Subcutaneous abdominal adipose tissue (tissue), 5 donors: ENCODE measurements at regions not wholly inside any gene's neighbourhood (a gene's known extent, or its start where the extent isn't known, plus 50 kb on each side); places are given as distances from the start of the nearest gene placed in this dataset.

ENCODE experiments used
- H3K27ac ChIP-seq: one replicate; pipeline ENCODE4 v1.7.0; 2013; ENCODE audit warnings: low read depth, mild to moderate bottlenecking, inconsistent platforms, low read length, moderate library complexity
- H3K27me3 ChIP-seq, 5 donors: one replicate each; pipeline ENCODE4 v1.7.0; 2013; ENCODE audit warnings: low read length in 5 of 5, inconsistent platforms in 1 of 5; ENCODE audit not compliant: control insufficient read depth in 5 of 5, insufficient read depth in 4 of 5
- H3K36me3 ChIP-seq, 5 donors: one replicate each; pipeline ENCODE4 v1.7.0; 2013; ENCODE audit warnings: low read length in 5 of 5; ENCODE audit not compliant: control insufficient read depth in 5 of 5, insufficient read depth in 5 of 5
- H3K4me1 ChIP-seq, 5 donors: one replicate each; pipeline ENCODE4 v1.7.0; 2013; ENCODE audit warnings: low read length in 5 of 5, mild to moderate bottlenecking in 3 of 5, moderate library complexity in 1 of 5; ENCODE audit not compliant: control insufficient read depth in 5 of 5, insufficient read depth in 5 of 5
- H3K4me3 ChIP-seq, 5 donors: one replicate each; pipeline ENCODE4 v1.7.0; 2013; ENCODE audit warnings: low read length in 5 of 5, low read depth in 1 of 5
- H3K9ac ChIP-seq, 5 donors: one replicate each; pipeline ENCODE4 v1.7.0; 2013; ENCODE audit warnings: low read length in 5 of 5, mild to moderate bottlenecking in 4 of 5, moderate library complexity in 3 of 5
- H3K9me3 ChIP-seq, 5 donors: one replicate each; pipeline ENCODE4 v1.7.0; 2013; ENCODE audit warnings: low read length in 5 of 5; ENCODE audit not compliant: control insufficient read depth in 5 of 5
- donor health status: healthy.
- donor health status: healthy.
- donor health status: healthy.
- donor health status: healthy.
- donor health status: healthy.

GRCh38 chr18:73987247-73987980 lies 160.2 kb downstream of the FBXO15 start:
- Histone ChIP-seq H3K27ac (no peak overlapping the region), H3K9me3 (peaks cover 0 to 2% (median 0%) of the 10 kb centered on the region in 5 donors), H3K27me3 (no peaks in the 10 kb centered on the region), H3K4me3 (no peak overlapping the region), H3K36me3 (no peaks in the 10 kb centered on the region), H3K4me1 (no peaks in the 10 kb centered on the region), H3K9ac (no peak overlapping the region)

GRCh38 chr18:73986711-73987110 lies 160.9 kb downstream of the FBXO15 start:
- Histone ChIP-seq H3K36me3 (no peaks in the 10 kb centered on the region), H3K27me3 (no peaks in the 10 kb centered on the region), H3K9me3 (peaks cover 0 to 2% (median 0%) of the 10 kb centered on the region in 5 donors), H3K9ac (no peak overlapping the region), H3K4me3 (no peak overlapping the region), H3K4me1 (no peaks in the 10 kb centered on the region), H3K27ac (no peak overlapping the region)

- Histone ChIP-seq H3K9ac (no peak overlapping the region), H3K36me3 (no peaks in the 10 kb centered on the region), H3K4me1 (no peaks in the 10 kb centered on the region), H3K4me3 (no peak overlapping the region), H3K27ac (no peak overlapping the region), H3K9me3 (peaks cover 0 to 2% (median 0%) of the 10 kb centered on the region in 5 donors), H3K27me3 (no peaks in the 10 kb centered on the region)
Measured at GRCh38 chr18:73985855-73986625, 161.6 kb downstream of the FBXO15 start.

- no peak overlapping the region for H3K9ac ChIP-seq
Measured at GRCh38 chr18:73983970-73984369, 163.7 kb downstream of the FBXO15 start.

GRCh38 chr18:73983496-73983895 lies 164.1 kb downstream of the FBXO15 start:
- H3K27ac ChIP-seq, result no peak overlapping the region
- no peaks in the 10 kb centered on the region for H3K36me3 ChIP-seq
- H3K9me3 ChIP-seq, result no peaks in the 10 kb centered on the region

More at GRCh38 chr18:73983970-73984369, 163.7 kb downstream of the FBXO15 start:
- no peaks in the 10 kb centered on the region for H3K36me3 ChIP-seq
- H3K27ac ChIP-seq, result no peak overlapping the region
- peaks cover 0 to under 1% (median 0%) of the 10 kb centered on the region in 5 donors for H3K9me3 ChIP-seq
- no peak overlapping the region for H3K4me3 ChIP-seq
- H3K4me1 ChIP-seq, result no peaks in the 10 kb centered on the region
- no peaks in the 10 kb centered on the region for H3K27me3 ChIP-seq

GRCh38 chr18:73981796-73982195 lies 165.8 kb downstream of the FBXO15 start:
- no peak overlapping the region for H3K4me3 ChIP-seq
- no peaks in the 10 kb centered on the region for H3K27me3 ChIP-seq
- H3K4me1 ChIP-seq, result no peaks in the 10 kb centered on the region
- no peak overlapping the region for H3K9ac ChIP-seq
- H3K36me3 ChIP-seq, result no peaks in the 10 kb centered on the region
- H3K27ac ChIP-seq, result no peak overlapping the region
- H3K9me3 ChIP-seq, result no peaks in the 10 kb centered on the region

More at GRCh38 chr18:73983496-73983895, 164.1 kb downstream of the FBXO15 start:
- H3K4me3 ChIP-seq, result no peak overlapping the region
- no peaks in the 10 kb centered on the region for H3K27me3 ChIP-seq
- H3K9ac ChIP-seq, result no peak overlapping the region
- no peaks in the 10 kb centered on the region for H3K4me1 ChIP-seq

- Histone ChIP-seq H3K9ac (no peak overlapping the region), H3K4me3 (no peak overlapping the region), H3K4me1 (no peaks in the 10 kb centered on the region), H3K9me3 (no peaks in the 10 kb centered on the region), H3K36me3 (no peaks in the 10 kb centered on the region), H3K27me3 (no peaks in the 10 kb centered on the region), H3K27ac (no peak overlapping the region)
Measured at GRCh38 chr18:73980289-73980979, 167.2 kb downstream of the FBXO15 start.

- no peaks in the 10 kb centered on the region for H3K9me3 ChIP-seq
- no peak overlapping the region for H3K27ac ChIP-seq
- H3K4me1 ChIP-seq, result no peaks in the 10 kb centered on the region
- no peaks in the 10 kb centered on the region for H3K36me3 ChIP-seq
- no peaks in the 10 kb centered on the region for H3K27me3 ChIP-seq
- H3K9ac ChIP-seq, result no peak overlapping the region
- no peak overlapping the region for H3K4me3 ChIP-seq
Measured at GRCh38 chr18:73979742-73980141, 167.9 kb downstream of the FBXO15 start.

- Histone ChIP-seq H3K9me3 (no peaks in the 10 kb centered on the region), H3K36me3 (no peaks in the 10 kb centered on the region), H3K4me3 (no peak overlapping the region), H3K27me3 (peaks cover 0 to 3% (median 0%) of the 10 kb centered on the region in 5 donors), H3K4me1 (no peaks in the 10 kb centered on the region), H3K27ac (no peak overlapping the region), H3K9ac (no peak overlapping the region)
Measured at GRCh38 chr18:73976433-73976832, 171.2 kb downstream of the FBXO15 start.

- H3K27ac ChIP-seq, result no peak overlapping the region
- no peaks in the 10 kb centered on the region for H3K9me3 ChIP-seq
- H3K4me3 ChIP-seq, result no peak overlapping the region
- H3K4me1 ChIP-seq, result no peaks in the 10 kb centered on the region
- H3K36me3 ChIP-seq, result no peaks in the 10 kb centered on the region
- no peak overlapping the region for H3K9ac ChIP-seq
- H3K27me3 ChIP-seq, result peaks cover 0 to 3% (median 0%) of the 10 kb centered on the region in 5 donors
Measured at GRCh38 chr18:73975266-73975665, 172.4 kb downstream of the FBXO15 start.
